Astrocyte (in vitro differentiated cells and primary cell): ENCODE measurements at regions not wholly inside any gene's neighbourhood (a gene's known extent, or its start where the extent isn't known, plus 50 kb on each side); places are given as distances from the start of the nearest gene placed in this dataset.

ENCODE experiments used
- DNase-seq: peaks from one replicate; pipeline ENCODE4 v3.0.0-alpha.2; 2010; ENCODE audit warnings: low read depth
- FAIRE-seq: peaks from 2 replicates; lab custom pipeline; 2011; peaks lifted over from hg19 to GRCh38; lab: Jason Lieb, UNC
- H2AFZ ChIP-seq: 2 replicates; pipeline ENCODE4 v1.6.0; 2012; ENCODE audit warnings: low read depth, low read length, inconsistent platforms
- H3K27ac ChIP-seq: 2 replicates; pipeline ENCODE4 v1.5.1; 2011; ENCODE audit warnings: low read depth, low read length, inconsistent platforms
- H3K27me3 ChIP-seq: 2 replicates; pipeline ENCODE4 v1.6.0; 2011; ENCODE audit warnings: low read length, inconsistent platforms; ENCODE audit not compliant: insufficient read depth
- H3K36me3 ChIP-seq: 2 replicates; pipeline ENCODE4 v1.5.1; 2011; ENCODE audit warnings: low read length, inconsistent platforms; ENCODE audit not compliant: insufficient read depth
- H3K4me1 ChIP-seq: 2 replicates; pipeline ENCODE4 v1.5.1; 2011; ENCODE audit warnings: low read length, inconsistent platforms; ENCODE audit not compliant: insufficient read depth
- H3K4me2 ChIP-seq: 2 replicates; pipeline ENCODE4 v1.6.0; 2012; ENCODE audit warnings: low read length, inconsistent platforms
- H3K4me3 ChIP-seq: 2 replicates; pipeline ENCODE4 v1.5.1; 2011; ENCODE audit warnings: low read depth, mild to moderate bottlenecking, low read length, inconsistent platforms; ENCODE audit not compliant: insufficient read depth
- H3K79me2 ChIP-seq: 2 replicates; pipeline ENCODE4 v1.6.0; 2012; ENCODE audit warnings: mild to moderate bottlenecking, low read length, inconsistent platforms; ENCODE audit not compliant: insufficient read depth
- H3K9ac ChIP-seq: 2 replicates; pipeline ENCODE4 v1.6.0; 2012; ENCODE audit warnings: mild to moderate bottlenecking, low read length, inconsistent platforms
- H3K9me3 ChIP-seq: 2 replicates; pipeline ENCODE4 v1.5.1; 2012; ENCODE audit warnings: low read depth, mild to moderate bottlenecking, low read length, inconsistent platforms; ENCODE audit not compliant: insufficient read depth
- H4K20me1 ChIP-seq: 2 replicates; pipeline ENCODE4 v1.6.0; 2012; ENCODE audit warnings: low read length, inconsistent platforms; ENCODE audit not compliant: insufficient read depth
- H3K27ac Mint-ChIP-seq: one replicate; pipeline ENCODE4 v1.8.0; 2021; ENCODE audit warnings: mild to moderate bottlenecking, mixed read lengths; ENCODE audit not compliant: unreplicated experiment
- H3K27me3 Mint-ChIP-seq: one replicate; pipeline ENCODE4 v1.8.0; 2021; ENCODE audit warnings: low read depth, mixed read lengths; ENCODE audit not compliant: unreplicated experiment
- H3K36me3 Mint-ChIP-seq: one replicate; pipeline ENCODE4 v1.8.0; 2021; ENCODE audit warnings: low read depth, mixed read lengths; ENCODE audit not compliant: unreplicated experiment
- H3K4me1 Mint-ChIP-seq: one replicate; pipeline ENCODE4 v1.8.0; 2021; ENCODE audit warnings: low read depth, mixed read lengths; ENCODE audit not compliant: unreplicated experiment
- H3K4me3 Mint-ChIP-seq: one replicate; pipeline ENCODE4 v1.8.0; 2021; ENCODE audit warnings: mild to moderate bottlenecking, moderate library complexity, mixed read lengths; ENCODE audit not compliant: unreplicated experiment
- H3K9me3 Mint-ChIP-seq: one replicate; pipeline ENCODE4 v1.8.0; 2021; ENCODE audit warnings: mild to moderate bottlenecking, mixed read lengths; ENCODE audit not compliant: unreplicated experiment
- CTCF ChIP-seq: IDR thresholded peaks from 2 replicates; pipeline ENCODE4 v1.5.1; 2011; ENCODE audit warnings: low read depth, mild to moderate bottlenecking, inconsistent platforms, low read length, moderate library complexity; ENCODE audit not compliant: insufficient read depth
- EZH2 ChIP-seq: IDR thresholded peaks from 2 replicates; pipeline ENCODE4 v1.6.1; 2012; ENCODE audit warnings: mild to moderate bottlenecking, low read length, inconsistent platforms; ENCODE audit not compliant: insufficient read depth

- H3K9me3 Mint-ChIP-seq: no peaks in the 10 kb centered on the region
- H3K4me1 Mint-ChIP-seq: no peaks in the 10 kb centered on the region
- no peaks in the 10 kb centered on the region for H4K20me1 ChIP-seq
- no peak overlapping the region for H3K4me3 Mint-ChIP-seq
- H3K4me1 ChIP-seq: no peaks in the 10 kb centered on the region
- TF ChIP-seq EZH2 (no peak), CTCF (no peak)
- no peaks in the 10 kb centered on the region for H3K27me3 Mint-ChIP-seq
- no peaks in the 10 kb centered on the region for H3K9me3 ChIP-seq
- no peaks in the 10 kb centered on the region for H3K27me3 ChIP-seq
- FAIRE-seq (no peak), DNase-seq (no peak)
- no peak overlapping the region for H3K4me3 ChIP-seq
- no peaks in the 10 kb centered on the region for H3K79me2 ChIP-seq
- H3K27ac ChIP-seq: no peak overlapping the region
- H3K36me3 Mint-ChIP-seq: no peaks in the 10 kb centered on the region
- H3K27ac Mint-ChIP-seq: no peak overlapping the region
- H2AFZ ChIP-seq: no peak overlapping the region
- no peaks in the 10 kb centered on the region for H3K36me3 ChIP-seq
- no peak overlapping the region for H3K9ac ChIP-seq
- no peak overlapping the region for H3K4me2 ChIP-seq
Observed at GRCh38 chr11:90525962-90526361, 303.1 kb upstream of the CHORDC1 start.

DNA sequence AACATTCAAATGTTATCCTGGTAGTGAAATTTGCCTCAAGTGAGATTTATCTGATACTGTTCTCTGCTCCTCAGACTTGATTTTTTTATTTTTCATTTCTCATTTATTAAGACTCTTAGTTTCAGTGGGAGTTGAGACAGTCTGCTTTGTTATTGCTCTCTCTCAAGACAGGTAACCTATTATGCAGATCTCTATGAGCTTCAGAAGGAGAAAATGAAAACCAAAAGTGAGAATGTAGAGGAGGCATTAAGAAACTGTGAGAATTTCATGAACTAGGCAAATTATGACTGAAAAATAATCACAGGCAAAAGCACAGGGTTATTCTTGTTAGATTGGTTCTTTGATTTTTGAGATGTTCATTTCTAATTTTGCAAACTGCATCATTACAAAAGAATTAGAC, 290.0 kb upstream of the CHORDC1 start:
- Histone ChIP-seq H3K27ac (no peak overlapping the region), H3K27me3 (no peaks in the 10 kb centered on the region), H3K4me2 (no peak overlapping the region), H3K9me3 (no peaks in the 10 kb centered on the region), H3K9ac (no peak overlapping the region), H3K79me2 (no peaks in the 10 kb centered on the region), H4K20me1 (no peaks in the 10 kb centered on the region), H3K4me3 (no peak overlapping the region), H3K36me3 (no peaks in the 10 kb centered on the region), H2AFZ (no peak overlapping the region), H3K4me1 (no peaks in the 10 kb centered on the region)
- DNase-seq (no peak), FAIRE-seq (no peak)
- no peak for TF ChIP-seq EZH2
- no peak for TF ChIP-seq CTCF
- Mint-ChIP-seq H3K27me3 (no peaks in the 10 kb centered on the region), H3K4me1 (no peaks in the 10 kb centered on the region), H3K27ac (no peak overlapping the region), H3K4me3 (no peak overlapping the region), H3K36me3 (no peaks in the 10 kb centered on the region), H3K9me3 (peaks cover 5% of the 10 kb centered on the region)

DNA sequence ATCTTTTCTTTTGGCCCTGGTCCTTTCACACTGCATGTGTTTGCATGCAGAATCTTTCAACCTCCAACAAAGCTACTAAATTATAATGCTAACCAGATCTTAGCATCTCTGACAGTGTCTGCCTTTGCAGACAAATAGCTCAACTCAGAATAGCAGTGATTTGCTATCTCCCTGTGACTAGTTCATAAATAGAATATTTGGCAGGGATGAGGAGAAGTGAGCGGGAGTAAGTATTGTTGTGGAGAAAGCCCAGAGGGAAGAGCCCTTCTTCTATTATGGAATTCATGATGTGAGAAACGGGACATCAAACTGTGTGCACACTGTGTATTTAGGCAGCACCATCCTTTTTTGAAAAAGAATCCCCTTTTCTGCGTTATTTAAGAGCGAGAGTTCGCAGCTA, 288.0 kb upstream of the CHORDC1 start:
- no peak overlapping the region for H3K27ac Mint-ChIP-seq
- TF ChIP-seq EZH2 (no peak), CTCF (no peak)
- Histone ChIP-seq H4K20me1 (no peaks in the 10 kb centered on the region), H3K27ac (no peak overlapping the region), H3K27me3 (no peaks in the 10 kb centered on the region), H2AFZ (no peak overlapping the region), H3K4me2 (no peak overlapping the region), H3K9me3 (no peaks in the 10 kb centered on the region), H3K79me2 (no peaks in the 10 kb centered on the region), H3K36me3 (no peaks in the 10 kb centered on the region), H3K4me3 (no peak overlapping the region), H3K9ac (no peak overlapping the region), H3K4me1 (no peaks in the 10 kb centered on the region)
- H3K9me3 Mint-ChIP-seq: peaks cover 5% of the 10 kb centered on the region
- H3K36me3 Mint-ChIP-seq: no peaks in the 10 kb centered on the region
- no peaks in the 10 kb centered on the region for H3K4me1 Mint-ChIP-seq
- H3K27me3 Mint-ChIP-seq: no peaks in the 10 kb centered on the region
- no peak overlapping the region for H3K4me3 Mint-ChIP-seq
- no peak for FAIRE-seq
- DNase-seq: no peak
